ENCODE measurements at regions not wholly inside any gene's neighbourhood (a gene's known extent, or its start where the extent isn't known, plus 50 kb on each side); places are given as distances from the start of the nearest gene placed in this dataset.
A peak's percentile ranks its signal among the peaks of the same experiment; 100 is the strongest.

GRCh38 chr15:98277602-98278001, 317.1 kb downstream of the ARRDC4 start:
- no peak for DNase-seq (ENCODE audit: low spot score)

- DNase-seq (ENCODE audit: low spot score): no peak
Observed at GRCh38 chr15:98280284-98280975, 319.9 kb downstream of the ARRDC4 start.

GRCh38 chr15:98281130-98281529, 320.6 kb downstream of the ARRDC4 start:
- no peak for DNase-seq (ENCODE audit: low spot score)

GRCh38 chr15:98282656-98283332, 322.3 kb downstream of the ARRDC4 start:
- DNase-seq (ENCODE audit: low spot score): no peak

- DNase-seq (ENCODE audit: low spot score): no peak
Observed at GRCh38 chr15:98286200-98286599, 325.7 kb downstream of the ARRDC4 start.

- no peak for DNase-seq (ENCODE audit: low spot score)
Observed at GRCh38 chr15:98286831-98287230, 326.3 kb downstream of the ARRDC4 start.

GRCh38 chr15:98288091-98288590, 327.6 kb downstream of the ARRDC4 start:
- no peak for DNase-seq (ENCODE audit: low spot score)

GRCh38 chr15:98289747-98290146, 329.2 kb downstream of the ARRDC4 start:
- no peak for DNase-seq (ENCODE audit: low spot score)

- peak; percentile 86 for DNase-seq (ENCODE audit: low spot score)
Observed at GRCh38 chr15:98292442-98293240, 332.1 kb downstream of the ARRDC4 start.

- no peak for DNase-seq (ENCODE audit: low spot score)
Observed at GRCh38 chr15:98294126-98294525, 333.6 kb downstream of the ARRDC4 start.

GRCh38 chr15:98295101-98295759, 334.7 kb downstream of the ARRDC4 start:
- DNase-seq (ENCODE audit: low spot score): peak; percentile 52

GRCh38 chr15:98296653-98297052, 336.1 kb downstream of the ARRDC4 start:
- DNase-seq (ENCODE audit: low spot score): no peak

- DNase-seq (ENCODE audit: low spot score): no peak
Observed at GRCh38 chr15:98304371-98304770, 343.9 kb downstream of the ARRDC4 start.

- no peak for DNase-seq (ENCODE audit: low spot score)
Observed at GRCh38 chr15:98308117-98308516, 340.2 kb upstream of the IGF1R start.

- DNase-seq (ENCODE audit: low spot score): peak; percentile 64
Observed at GRCh38 chr15:98311566-98312188, 336.7 kb upstream of the IGF1R start.

- no peak for DNase-seq (ENCODE audit: low spot score)
Observed at GRCh38 chr15:98312913-98313312, 335.4 kb upstream of the IGF1R start.

GRCh38 chr15:98315971-98316370, 332.4 kb upstream of the IGF1R start:
- no peak for DNase-seq (ENCODE audit: low spot score)

GRCh38 chr15:98321896-98322295, 326.4 kb upstream of the IGF1R start:
- no peak for DNase-seq (ENCODE audit: low spot score)

- no peak for DNase-seq (ENCODE audit: low spot score)
Observed at GRCh38 chr15:98322581-98322980, 325.8 kb upstream of the IGF1R start.

GRCh38 chr15:98324341-98324970, 323.9 kb upstream of the IGF1R start:
- no peak for DNase-seq (ENCODE audit: low spot score)

- DNase-seq (ENCODE audit: low spot score): no peak
Observed at GRCh38 chr15:98326804-98327203, 321.5 kb upstream of the IGF1R start.
